ENCODE measurements at regions not wholly inside any gene's neighbourhood (a gene's known extent, or its start where the extent isn't known, plus 50 kb on each side); places are given as distances from the start of the nearest gene placed in this dataset.

- TF ChIP-seq CTCF (IDR thresholded peaks at IDR 0.05): no peak
- TF ChIP-seq TCF7L2 (IDR thresholded peaks at IDR 0.05; ENCODE audit: low read depth, low read length): no peak
- TF ChIP-seq, protein P1, sequence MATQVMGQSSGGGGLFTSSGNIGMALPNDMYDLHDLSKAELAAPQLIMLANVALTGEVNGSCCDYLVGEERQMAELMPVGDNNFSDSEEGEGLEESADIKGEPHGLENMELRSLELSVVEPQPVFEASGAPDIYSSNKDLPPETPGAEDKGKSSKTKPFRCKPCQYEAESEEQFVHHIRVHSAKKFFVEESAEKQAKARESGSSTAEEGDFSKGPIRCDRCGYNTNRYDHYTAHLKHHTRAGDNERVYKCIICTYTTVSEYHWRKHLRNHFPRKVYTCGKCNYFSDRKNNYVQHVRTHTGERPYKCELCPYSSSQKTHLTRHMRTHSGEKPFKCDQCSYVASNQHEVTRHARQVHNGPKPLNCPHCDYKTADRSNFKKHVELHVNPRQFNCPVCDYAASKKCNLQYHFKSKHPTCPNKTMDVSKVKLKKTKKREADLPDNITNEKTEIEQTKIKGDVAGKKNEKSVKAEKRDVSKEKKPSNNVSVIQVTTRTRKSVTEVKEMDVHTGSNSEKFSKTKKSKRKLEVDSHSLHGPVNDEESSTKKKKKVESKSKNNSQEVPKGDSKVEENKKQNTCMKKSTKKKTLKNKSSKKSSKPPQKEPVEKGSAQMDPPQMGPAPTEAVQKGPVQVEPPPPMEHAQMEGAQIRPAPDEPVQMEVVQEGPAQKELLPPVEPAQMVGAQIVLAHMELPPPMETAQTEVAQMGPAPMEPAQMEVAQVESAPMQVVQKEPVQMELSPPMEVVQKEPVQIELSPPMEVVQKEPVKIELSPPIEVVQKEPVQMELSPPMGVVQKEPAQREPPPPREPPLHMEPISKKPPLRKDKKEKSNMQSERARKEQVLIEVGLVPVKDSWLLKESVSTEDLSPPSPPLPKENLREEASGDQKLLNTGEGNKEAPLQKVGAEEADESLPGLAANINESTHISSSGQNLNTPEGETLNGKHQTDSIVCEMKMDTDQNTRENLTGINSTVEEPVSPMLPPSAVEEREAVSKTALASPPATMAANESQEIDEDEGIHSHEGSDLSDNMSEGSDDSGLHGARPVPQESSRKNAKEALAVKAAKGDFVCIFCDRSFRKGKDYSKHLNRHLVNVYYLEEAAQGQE (IDR thresholded peaks at IDR 0.05; ENCODE audit: insufficient read depth in 1 of 2, low read depth in 2 of 2, low read length in 1 of 2): no peak
- no peak for TF ChIP-seq SIN3A (IDR thresholded peaks at IDR 0.05; ENCODE audit: borderline replicate concordance, insufficient read depth, low read depth, low read length)
- no peak for TF ChIP-seq POLR2AphosphoS5 (IDR thresholded peaks at IDR 0.05; ENCODE audit: low read depth, low read length)
Measured at GRCh38 chr2:42877511-42877910, 85.1 kb upstream of the HAAO start.

All from Panc1 (cell line).